C4-2B (cell line): ENCODE measurements at regions not wholly inside any gene's neighbourhood (a gene's known extent, or its start where the extent isn't known, plus 50 kb on each side); places are given as distances from the start of the nearest gene placed in this dataset.

Experiments used
- CTCF ChIP-seq: fragments of 450-650 bp; conservative IDR thresholded peaks from 2 replicates; pipeline ENCODE4 v1.5.1; 2017; ENCODE audit warnings: mild to moderate bottlenecking
- ZFX ChIP-seq: fragments of 450-650 bp; IDR thresholded peaks from 2 replicates; pipeline ENCODE4 v1.6.1; 2017

DNA sequence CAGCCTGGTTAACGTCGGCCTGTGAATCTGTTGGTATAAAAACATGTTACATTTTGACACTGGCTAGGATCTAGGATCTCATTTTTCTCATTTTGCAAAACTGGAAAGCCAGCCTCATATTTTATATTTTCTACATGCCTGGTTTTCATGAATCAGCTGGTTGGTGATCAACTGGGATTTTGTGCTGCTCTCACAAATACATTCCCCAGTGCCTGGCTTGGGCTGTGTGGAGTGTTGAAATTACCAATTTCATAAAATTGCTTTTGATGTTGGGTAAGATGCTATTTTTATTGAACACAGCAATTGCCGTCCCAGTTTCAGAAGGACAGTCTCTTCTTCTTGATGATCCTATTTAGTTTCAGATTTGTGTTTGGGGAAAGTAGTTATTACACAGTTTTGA is 604.3 kb downstream of the TAFA4 start:
- no peak for TF ChIP-seq CTCF
- TF ChIP-seq ZFX: no peak
